WTC11 (cell line): ENCODE measurements at regions not wholly inside any gene's neighbourhood (a gene's known extent, or its start where the extent isn't known, plus 50 kb on each side); places are given as distances from the start of the nearest gene placed in this dataset.

Experiments used
- CTCF ChIP-seq: fragments of 200-600 bp; IDR thresholded peaks from 2 replicates; pipeline ENCODE4 v1.8.0; 2022; ENCODE audit warnings: antibody characterized with exemption
- NR2C2 ChIP-seq: sonication (generic); formaldehyde crosslinking; IDR thresholded peaks from 2 replicates; pipeline ENCODE4 v1.8.0; 2022; ENCODE audit warnings: mild to moderate bottlenecking, missing genetic modification reagents

- TF ChIP-seq CTCF: no peak
- TF ChIP-seq NR2C2 (CRISPR knock-in tag): no peak
Measured at GRCh38 chr3:71874618-71875017, 89.7 kb upstream of the PROK2 start.
